Activated CD4-positive, alpha-beta T cell treated with anti-CD3 and anti-CD28 coated beads, Interleukin-2, amount 50 U/mL, for 24 hours (primary cell): ENCODE measurements at regions not wholly inside any gene's neighbourhood (a gene's known extent, or its start where the extent isn't known, plus 50 kb on each side); places are given as distances from the start of the nearest gene placed in this dataset.

Experiments used
- DNase-seq, 2 donors: peaks; one replicate each; pipeline ENCODE4 v3.0.0-alpha.2; 2020; ENCODE audit warnings: low read depth in 1 of 2, low spot score in 1 of 2

- DNase-seq = no peak
These were observed 191.9 kb downstream of the URB2 start for GRCh38 chr1:229817936-229818335.

- DNase-seq = no peak
These were observed 193.0 kb downstream of the URB2 start for GRCh38 chr1:229819091-229819490.

GRCh38 chr1:229822026-229822425, 196.0 kb downstream of the URB2 start:
- no peak for DNase-seq

GRCh38 chr1:229825042-229825441, 199.0 kb downstream of the URB2 start:
- no peak for DNase-seq

GRCh38 chr1:229828461-229828860, 202.4 kb downstream of the URB2 start:
- DNase-seq = no peak

GRCh38 chr1:229832695-229833094, 206.6 kb downstream of the URB2 start:
- no peak for DNase-seq

- no peak for DNase-seq
These were observed 208.2 kb downstream of the URB2 start for GRCh38 chr1:229834230-229834629.

- DNase-seq = no peak
These were observed 209.2 kb downstream of the URB2 start for GRCh38 chr1:229835226-229835625.

GRCh38 chr1:229836324-229836723, 210.3 kb downstream of the URB2 start:
- DNase-seq = no peak

- no peak for DNase-seq
These were observed 212.2 kb downstream of the URB2 start for GRCh38 chr1:229838204-229838603.

GRCh38 chr1:229839800-229840199, 213.8 kb downstream of the URB2 start:
- DNase-seq = no peak

- DNase-seq = no peak
These were observed 215.2 kb downstream of the URB2 start for GRCh38 chr1:229841230-229841629.

GRCh38 chr1:229842302-229843255, 216.5 kb downstream of the URB2 start:
- no peak for DNase-seq

- DNase-seq = no peak
These were observed 217.7 kb downstream of the URB2 start for GRCh38 chr1:229843627-229844238.

- DNase-seq = no peak
These were observed 218.6 kb downstream of the URB2 start for GRCh38 chr1:229844675-229845074.

- DNase-seq = no peak
These were observed 219.5 kb downstream of the URB2 start for GRCh38 chr1:229845410-229846138.

- DNase-seq = no peak
These were observed 220.3 kb downstream of the URB2 start for GRCh38 chr1:229846351-229846750.

- DNase-seq = no peak
These were observed 218.0 kb upstream of the GALNT2 start for GRCh38 chr1:229848752-229849677.

GRCh38 chr1:229851511-229851910, 215.5 kb upstream of the GALNT2 start:
- no peak for DNase-seq

- DNase-seq = no peak
These were observed 213.3 kb upstream of the GALNT2 start for GRCh38 chr1:229853751-229854150.

GRCh38 chr1:229854620-229855019, 212.4 kb upstream of the GALNT2 start:
- DNase-seq = no peak
